SK-N-SH treated with all-trans-retinoic acid at 6 μM for 48 hours (cell line): ENCODE measurements at regions not wholly inside any gene's neighbourhood (a gene's known extent, or its start where the extent isn't known, plus 50 kb on each side); places are given as distances from the start of the nearest gene placed in this dataset.

Experiments used
- ATAC-seq: fragments of 200-7000 bp; cut with Tn5 transposase; 3 replicates; pipeline ENCODE4 v1.9.1; 2020; ENCODE audit warnings: mild to moderate bottlenecking, moderate library complexity
- ARNTL ChIP-seq: fragments of 450-650 bp; formaldehyde crosslinking; IDR thresholded peaks from 2 replicates; pipeline ENCODE4 v1.5.0; 2020; ENCODE audit warnings: low read depth, mild to moderate bottlenecking, moderate library complexity, borderline replicate concordance
- BACH2 ChIP-seq: fragments of 250-450 bp; sonication (Bioruptor Pico); IDR thresholded peaks from 2 replicates; pipeline ENCODE4 v1.9.0; 2021; ENCODE audit warnings: mild to moderate bottlenecking, borderline replicate concordance
- CSDC2 ChIP-seq: fragments of 250-450 bp; sonication (Bioruptor Pico); IDR thresholded peaks from 2 replicates; pipeline ENCODE4 v1.5.0; 2020; ENCODE audit warnings: mild to moderate bottlenecking, moderate library complexity
- ISL1 ChIP-seq: fragments of 250-450 bp; sonication (Bioruptor Pico); IDR thresholded peaks from 2 replicates; pipeline ENCODE4 v2.1.2; 2022; ENCODE audit warnings: mild to moderate bottlenecking, moderate library complexity
- OSR1 ChIP-seq: fragments of 250-450 bp; sonication (Bioruptor Pico); IDR thresholded peaks from 2 replicates; pipeline ENCODE4 v1.8.0; 2022; ENCODE audit warnings: moderate library complexity, mild to moderate bottlenecking, inconsistent platforms
- PPARA ChIP-seq: fragments of 250-450 bp; sonication (Bioruptor Pico); IDR thresholded peaks from 2 replicates; pipeline ENCODE4 v1.5.0; 2020; ENCODE audit warnings: mild to moderate bottlenecking, borderline replicate concordance
- RARB ChIP-seq: fragments of 250-450 bp; sonication (Bioruptor Pico); IDR thresholded peaks from 2 replicates; pipeline ENCODE4 v1.8.0; 2021; ENCODE audit warnings: mild to moderate bottlenecking, moderate library complexity
- TCF4 ChIP-seq: fragments of 250-450 bp; sonication (Bioruptor Pico); IDR thresholded peaks from 2 replicates; pipeline ENCODE4 v1.8.0; 2021; ENCODE audit warnings: mild to moderate bottlenecking, moderate library complexity, borderline replicate concordance
- TOX ChIP-seq: fragments of 250-450 bp; sonication (Bioruptor Pico); IDR thresholded peaks from 2 replicates; pipeline ENCODE4 v1.8.0; 2021; ENCODE audit warnings: mild to moderate bottlenecking, moderate library complexity, borderline replicate concordance
- ZC3H10 ChIP-seq: fragments of 250-450 bp; sonication (Bioruptor Pico); IDR thresholded peaks from 2 replicates; pipeline ENCODE4 v1.5.1; 2021; ENCODE audit warnings: mild to moderate bottlenecking, moderate library complexity
- ZFP3 ChIP-seq: fragments of 250-450 bp; sonication (Bioruptor Pico); IDR thresholded peaks from 2 replicates; pipeline ENCODE4 v1.5.0; 2020; ENCODE audit warnings: mild to moderate bottlenecking, moderate library complexity
- ZFP30 ChIP-seq: fragments of 450-650 bp; formaldehyde crosslinking; IDR thresholded peaks from 2 replicates; pipeline ENCODE4 v1.5.0; 2022; ENCODE audit warnings: mild to moderate bottlenecking, moderate library complexity
- ZNF565 ChIP-seq: fragments of 450-650 bp; formaldehyde crosslinking; conservative IDR thresholded peaks from 2 replicates; pipeline ENCODE4 v1.5.0; 2020; ENCODE audit warnings: low read depth, mild to moderate bottlenecking, moderate library complexity
- ZNF70 ChIP-seq: fragments of 450-650 bp; formaldehyde crosslinking; IDR thresholded peaks from 2 replicates; pipeline ENCODE4 v1.5.0; 2020; ENCODE audit warnings: mild to moderate bottlenecking, moderate library complexity
- ZNF8 ChIP-seq: fragments of 450-650 bp; formaldehyde crosslinking; IDR thresholded peaks from 2 replicates; pipeline ENCODE4 v1.5.0; 2020; ENCODE audit warnings: mild to moderate bottlenecking, moderate library complexity
- TF ChIP-seq, protein P1 (sequence below): fragments of 250-450 bp; sonication (Bioruptor Pico); IDR thresholded peaks from 2 replicates; pipeline ENCODE4 v1.5.1; 2021; ENCODE audit warnings: mild to moderate bottlenecking, moderate library complexity
- TF ChIP-seq, protein P2 (sequence below): fragments of 250-450 bp; sonication (Bioruptor Pico); IDR thresholded peaks from 2 replicates; pipeline ENCODE4 v1.5.1; 2020; ENCODE audit warnings: low read depth, mild to moderate bottlenecking, moderate library complexity
- TF ChIP-seq, protein P3 (sequence below): fragments of 250-450 bp; sonication (Bioruptor Pico); IDR thresholded peaks from 2 replicates; pipeline ENCODE4 v1.8.0; 2020; ENCODE audit warnings: mild to moderate bottlenecking, moderate library complexity, borderline replicate concordance
- TF ChIP-seq, protein P4 (sequence below): fragments of 250-450 bp; sonication (Bioruptor Pico); IDR thresholded peaks from 2 replicates; pipeline ENCODE4 v1.5.0; 2020; ENCODE audit warnings: mild to moderate bottlenecking, moderate library complexity
- TF ChIP-seq, protein P5 (sequence below): fragments of 250-450 bp; sonication (Bioruptor Pico); IDR thresholded peaks from 2 replicates; pipeline ENCODE4 v1.8.0; 2021; ENCODE audit warnings: low read depth, mild to moderate bottlenecking, moderate library complexity, borderline replicate concordance

DNA sequence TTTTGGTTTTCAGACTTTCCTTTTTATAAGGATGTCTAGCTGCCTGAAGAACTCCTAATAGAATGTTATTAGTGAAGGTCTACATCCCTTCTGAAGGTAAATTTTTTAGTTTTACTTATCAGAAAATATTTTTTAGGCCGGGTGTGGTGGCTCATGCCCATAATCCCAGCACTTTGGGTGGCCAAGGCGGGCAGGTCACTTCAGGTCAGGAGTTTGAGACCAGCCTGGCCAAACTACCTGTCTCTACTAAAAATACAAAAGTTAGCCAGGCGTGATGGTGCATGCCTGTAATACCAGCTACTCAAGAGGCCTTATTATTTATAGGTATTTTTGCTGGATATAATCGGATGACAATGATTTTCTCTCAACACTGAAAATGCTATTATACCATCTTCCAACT is 181.9 kb upstream of the KCNK2 start:
- no peak for ATAC-seq
- TF ChIP-seq BACH2 (CRISPR knock-in tag), result no peak
- TF ChIP-seq ISL1 (CRISPR knock-in tag), result no peak
- no peak for TF ChIP-seq ZFP30 (CRISPR knock-in tag)
- TF ChIP-seq, protein P1, sequence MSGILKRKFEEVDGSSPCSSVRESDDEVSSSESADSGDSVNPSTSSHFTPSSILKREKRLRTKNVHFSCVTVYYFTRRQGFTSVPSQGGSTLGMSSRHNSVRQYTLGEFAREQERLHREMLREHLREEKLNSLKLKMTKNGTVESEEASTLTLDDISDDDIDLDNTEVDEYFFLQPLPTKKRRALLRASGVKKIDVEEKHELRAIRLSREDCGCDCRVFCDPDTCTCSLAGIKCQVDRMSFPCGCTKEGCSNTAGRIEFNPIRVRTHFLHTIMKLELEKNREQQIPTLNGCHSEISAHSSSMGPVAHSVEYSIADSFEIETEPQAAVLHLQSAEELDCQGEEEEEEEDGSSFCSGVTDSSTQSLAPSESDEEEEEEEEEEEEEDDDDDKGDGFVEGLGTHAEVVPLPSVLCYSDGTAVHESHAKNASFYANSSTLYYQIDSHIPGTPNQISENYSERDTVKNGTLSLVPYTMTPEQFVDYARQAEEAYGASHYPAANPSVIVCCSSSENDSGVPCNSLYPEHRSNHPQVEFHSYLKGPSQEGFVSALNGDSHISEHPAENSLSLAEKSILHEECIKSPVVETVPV (CRISPR knock-in tag), result no peak
- TF ChIP-seq OSR1, result no peak
- no peak for TF ChIP-seq ZNF70 (CRISPR knock-in tag)
- no peak for TF ChIP-seq ZC3H10 (CRISPR knock-in tag)
- no peak for TF ChIP-seq ZNF565 (CRISPR knock-in tag)
- TF ChIP-seq RARB, result no peak
- TF ChIP-seq, protein P2, sequence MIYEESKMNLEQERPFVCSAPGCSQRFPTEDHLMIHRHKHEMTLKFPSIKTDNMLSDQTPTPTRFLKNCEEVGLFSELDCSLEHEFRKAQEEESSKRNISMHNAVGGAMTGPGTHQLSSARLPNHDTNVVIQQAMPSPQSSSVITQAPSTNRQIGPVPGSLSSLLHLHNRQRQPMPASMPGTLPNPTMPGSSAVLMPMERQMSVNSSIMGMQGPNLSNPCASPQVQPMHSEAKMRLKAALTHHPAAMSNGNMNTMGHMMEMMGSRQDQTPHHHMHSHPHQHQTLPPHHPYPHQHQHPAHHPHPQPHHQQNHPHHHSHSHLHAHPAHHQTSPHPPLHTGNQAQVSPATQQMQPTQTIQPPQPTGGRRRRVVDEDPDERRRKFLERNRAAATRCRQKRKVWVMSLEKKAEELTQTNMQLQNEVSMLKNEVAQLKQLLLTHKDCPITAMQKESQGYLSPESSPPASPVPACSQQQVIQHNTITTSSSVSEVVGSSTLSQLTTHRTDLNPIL, result no peak
- no peak for TF ChIP-seq ZNF8 (CRISPR knock-in tag)
- no peak for TF ChIP-seq PPARA (CRISPR knock-in tag)
- TF ChIP-seq, protein P3, sequence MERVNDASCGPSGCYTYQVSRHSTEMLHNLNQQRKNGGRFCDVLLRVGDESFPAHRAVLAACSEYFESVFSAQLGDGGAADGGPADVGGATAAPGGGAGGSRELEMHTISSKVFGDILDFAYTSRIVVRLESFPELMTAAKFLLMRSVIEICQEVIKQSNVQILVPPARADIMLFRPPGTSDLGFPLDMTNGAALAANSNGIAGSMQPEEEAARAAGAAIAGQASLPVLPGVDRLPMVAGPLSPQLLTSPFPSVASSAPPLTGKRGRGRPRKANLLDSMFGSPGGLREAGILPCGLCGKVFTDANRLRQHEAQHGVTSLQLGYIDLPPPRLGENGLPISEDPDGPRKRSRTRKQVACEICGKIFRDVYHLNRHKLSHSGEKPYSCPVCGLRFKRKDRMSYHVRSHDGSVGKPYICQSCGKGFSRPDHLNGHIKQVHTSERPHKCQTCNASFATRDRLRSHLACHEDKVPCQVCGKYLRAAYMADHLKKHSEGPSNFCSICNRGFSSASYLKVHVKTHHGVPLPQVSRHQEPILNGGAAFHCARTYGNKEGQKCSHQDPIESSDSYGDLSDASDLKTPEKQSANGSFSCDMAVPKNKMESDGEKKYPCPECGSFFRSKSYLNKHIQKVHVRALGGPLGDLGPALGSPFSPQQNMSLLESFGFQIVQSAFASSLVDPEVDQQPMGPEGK, result no peak
- no peak for TF ChIP-seq ZFP3 (CRISPR knock-in tag)
- no peak for TF ChIP-seq TCF4 (CRISPR knock-in tag)
- no peak for TF ChIP-seq TOX
- TF ChIP-seq, protein P4, sequence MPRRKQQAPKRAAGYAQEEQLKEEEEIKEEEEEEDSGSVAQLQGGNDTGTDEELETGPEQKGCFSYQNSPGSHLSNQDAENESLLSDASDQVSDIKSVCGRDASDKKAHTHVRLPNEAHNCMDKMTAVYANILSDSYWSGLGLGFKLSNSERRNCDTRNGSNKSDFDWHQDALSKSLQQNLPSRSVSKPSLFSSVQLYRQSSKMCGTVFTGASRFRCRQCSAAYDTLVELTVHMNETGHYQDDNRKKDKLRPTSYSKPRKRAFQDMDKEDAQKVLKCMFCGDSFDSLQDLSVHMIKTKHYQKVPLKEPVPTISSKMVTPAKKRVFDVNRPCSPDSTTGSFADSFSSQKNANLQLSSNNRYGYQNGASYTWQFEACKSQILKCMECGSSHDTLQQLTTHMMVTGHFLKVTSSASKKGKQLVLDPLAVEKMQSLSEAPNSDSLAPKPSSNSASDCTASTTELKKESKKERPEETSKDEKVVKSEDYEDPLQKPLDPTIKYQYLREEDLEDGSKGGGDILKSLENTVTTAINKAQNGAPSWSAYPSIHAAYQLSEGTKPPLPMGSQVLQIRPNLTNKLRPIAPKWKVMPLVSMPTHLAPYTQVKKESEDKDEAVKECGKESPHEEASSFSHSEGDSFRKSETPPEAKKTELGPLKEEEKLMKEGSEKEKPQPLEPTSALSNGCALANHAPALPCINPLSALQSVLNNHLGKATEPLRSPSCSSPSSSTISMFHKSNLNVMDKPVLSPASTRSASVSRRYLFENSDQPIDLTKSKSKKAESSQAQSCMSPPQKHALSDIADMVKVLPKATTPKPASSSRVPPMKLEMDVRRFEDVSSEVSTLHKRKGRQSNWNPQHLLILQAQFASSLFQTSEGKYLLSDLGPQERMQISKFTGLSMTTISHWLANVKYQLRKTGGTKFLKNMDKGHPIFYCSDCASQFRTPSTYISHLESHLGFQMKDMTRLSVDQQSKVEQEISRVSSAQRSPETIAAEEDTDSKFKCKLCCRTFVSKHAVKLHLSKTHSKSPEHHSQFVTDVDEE (CRISPR knock-in tag), result no peak
- no peak for TF ChIP-seq CSDC2 (CRISPR knock-in tag)
- TF ChIP-seq, protein P5, sequence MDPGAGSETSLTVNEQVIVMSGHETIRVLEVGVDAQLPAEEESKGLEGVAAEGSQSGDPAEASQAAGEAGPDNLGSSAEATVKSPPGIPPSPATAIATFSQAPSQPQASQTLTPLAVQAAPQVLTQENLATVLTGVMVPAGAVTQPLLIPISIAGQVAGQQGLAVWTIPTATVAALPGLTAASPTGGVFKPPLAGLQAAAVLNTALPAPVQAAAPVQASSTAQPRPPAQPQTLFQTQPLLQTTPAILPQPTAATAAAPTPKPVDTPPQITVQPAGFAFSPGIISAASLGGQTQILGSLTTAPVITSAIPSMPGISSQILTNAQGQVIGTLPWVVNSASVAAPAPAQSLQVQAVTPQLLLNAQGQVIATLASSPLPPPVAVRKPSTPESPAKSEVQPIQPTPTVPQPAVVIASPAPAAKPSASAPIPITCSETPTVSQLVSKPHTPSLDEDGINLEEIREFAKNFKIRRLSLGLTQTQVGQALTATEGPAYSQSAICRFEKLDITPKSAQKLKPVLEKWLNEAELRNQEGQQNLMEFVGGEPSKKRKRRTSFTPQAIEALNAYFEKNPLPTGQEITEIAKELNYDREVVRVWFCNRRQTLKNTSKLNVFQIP, result no peak

DNA sequence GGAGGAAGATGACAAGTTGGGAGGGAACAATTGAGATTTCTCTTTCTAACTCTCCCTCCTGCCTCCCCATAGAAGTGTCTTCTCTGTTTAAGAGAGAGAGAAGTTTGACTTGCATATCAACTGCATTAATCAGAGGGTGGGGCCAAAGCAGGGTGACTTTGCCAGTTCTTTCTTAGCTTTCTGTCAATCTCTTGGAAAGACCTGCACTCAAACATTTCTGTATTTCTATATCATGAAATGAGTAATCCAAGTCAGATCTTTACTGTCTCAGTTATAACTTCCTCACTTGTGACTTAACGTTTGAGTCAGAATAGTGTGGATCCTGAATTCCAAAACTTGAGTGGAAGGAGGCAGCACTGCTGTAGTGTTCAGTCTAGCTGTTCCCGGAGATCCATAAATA is 180.8 kb upstream of the KCNK2 start:
- peak; percentile 76 for ATAC-seq
- TF ChIP-seq ARNTL (CRISPR knock-in tag), result no peak
- TF ChIP-seq ZC3H10 (CRISPR knock-in tag), result no peak
- TF ChIP-seq OSR1, result no peak
- TF ChIP-seq, protein P5, result no peak
- no peak for TF ChIP-seq PPARA (CRISPR knock-in tag)
- no peak for TF ChIP-seq BACH2 (CRISPR knock-in tag)
- TF ChIP-seq ZNF565 (CRISPR knock-in tag), result no peak
- TF ChIP-seq, protein P3, result no peak
